NCI-H1092 (cell line): ENCODE measurements at regions not wholly inside any gene's neighbourhood (a gene's known extent, or its start where the extent isn't known, plus 50 kb on each side); places are given as distances from the start of the nearest gene placed in this dataset.

Source experiments
- DNase-seq: peaks from one replicate; lab custom pipeline; 2025; lab: John Stamatoyannopoulos, UW

DNA sequence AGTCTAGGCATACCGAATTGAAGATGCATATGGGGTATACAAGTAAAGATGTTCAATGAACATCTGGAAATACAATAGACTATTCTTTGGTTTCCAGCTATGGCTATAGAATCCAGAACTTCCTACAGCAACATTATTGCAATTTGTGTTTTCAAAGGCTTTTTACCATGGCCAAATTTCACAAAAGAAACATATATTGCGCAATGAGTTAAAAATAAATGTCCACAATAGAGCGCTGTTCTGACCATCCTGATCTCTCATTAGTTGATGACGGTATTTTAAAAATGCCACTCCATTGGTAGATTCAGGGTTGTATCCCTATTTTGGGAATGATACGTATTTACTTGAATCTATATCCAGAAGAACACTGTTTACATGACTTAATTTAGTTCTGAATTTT is 139.2 kb downstream of the LINC00632 start:
- no peak for DNase-seq

DNA sequence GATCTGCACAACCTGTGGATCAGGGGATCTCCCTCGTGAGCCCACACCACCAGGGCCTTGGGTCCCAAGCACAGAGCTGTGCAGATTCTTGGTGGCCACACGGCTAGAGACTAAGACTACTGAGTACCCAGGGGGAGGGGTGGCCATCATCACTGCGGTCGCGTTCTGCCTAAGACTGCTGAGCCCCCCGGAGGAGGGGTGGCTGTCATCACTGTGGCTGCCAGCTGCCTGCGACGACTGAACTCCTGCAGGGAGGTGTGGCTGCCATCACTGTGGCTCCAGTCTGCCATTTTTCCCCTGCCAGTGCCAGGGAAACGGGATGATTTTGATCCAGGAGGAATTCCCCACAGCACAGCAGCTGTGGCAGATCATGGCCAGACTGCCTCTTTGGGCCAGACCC is 141.7 kb upstream of the SPANXB1 start:
- DNase-seq, result no peak

DNA sequence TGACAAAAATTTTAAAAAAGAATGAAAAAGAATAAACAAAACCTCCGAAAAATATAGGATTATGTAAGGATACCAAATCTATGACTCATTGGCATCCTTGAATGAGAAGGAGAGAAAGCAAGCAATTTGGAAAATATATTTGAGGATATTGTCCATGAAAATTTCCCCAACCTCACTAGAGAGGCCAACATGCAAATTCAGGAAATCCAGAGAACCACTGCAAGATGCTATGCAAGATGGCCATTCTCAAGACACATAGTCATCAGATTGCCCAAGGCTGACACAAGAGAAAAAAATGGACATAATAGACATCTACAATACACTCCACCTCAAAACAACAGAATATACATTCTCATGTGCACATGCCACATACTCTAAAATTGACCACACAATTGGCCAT is 135.9 kb upstream of the SPANXB1 start:
- DNase-seq, result no peak

DNA sequence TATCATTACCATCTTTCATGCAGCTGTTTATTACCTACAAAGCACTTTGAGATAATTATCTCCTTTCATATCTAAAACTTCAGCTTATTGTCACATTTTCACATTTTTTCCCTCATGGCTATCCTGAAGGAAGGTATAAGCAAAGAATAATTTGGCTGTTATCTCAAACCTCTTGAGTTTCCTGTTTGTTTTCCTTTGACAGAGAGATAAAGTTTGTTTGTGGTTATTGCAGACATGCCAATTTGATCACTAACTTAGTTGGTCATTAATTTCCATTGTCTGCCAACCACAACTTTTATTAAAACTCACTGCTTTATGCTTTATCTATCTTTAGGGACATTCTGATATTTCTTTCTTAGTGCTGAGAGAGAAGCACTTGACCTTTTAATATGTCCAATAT is 89.8 kb upstream of the SPANXB1 start:
- DNase-seq, result no peak

DNA sequence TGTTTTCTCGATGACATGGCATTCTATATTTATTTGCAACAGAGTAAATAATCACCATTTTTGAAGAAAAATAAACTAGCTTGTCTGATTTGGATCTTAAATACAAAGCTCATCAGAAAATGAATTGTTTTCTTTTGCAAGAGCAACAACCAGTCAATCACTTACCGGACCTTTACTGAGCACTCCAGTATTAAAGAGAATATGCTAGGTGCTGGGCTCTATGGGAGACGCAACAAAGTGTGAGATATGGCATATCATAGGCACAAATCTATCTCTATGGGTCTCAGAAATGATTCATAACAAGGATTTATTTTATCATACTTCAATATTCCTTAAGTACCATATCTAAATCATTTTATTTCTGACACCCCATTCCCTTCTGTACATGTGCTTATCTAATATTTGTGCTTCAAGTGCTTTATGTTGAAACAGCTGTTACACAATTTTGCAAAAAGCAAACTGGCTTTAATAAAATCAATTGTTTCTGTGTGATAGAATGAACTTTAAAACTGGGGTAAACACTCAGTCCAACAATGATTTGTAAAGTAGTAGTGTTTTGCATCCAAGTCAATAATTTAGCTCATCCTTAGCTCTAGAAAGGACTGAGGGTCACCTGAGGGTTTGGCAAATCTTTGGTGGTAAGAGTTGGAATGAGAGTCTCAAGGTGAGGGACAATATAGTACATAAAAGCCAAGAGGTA is 88.4 kb upstream of the SPANXB1 start:
- DNase-seq, result no peak

DNA sequence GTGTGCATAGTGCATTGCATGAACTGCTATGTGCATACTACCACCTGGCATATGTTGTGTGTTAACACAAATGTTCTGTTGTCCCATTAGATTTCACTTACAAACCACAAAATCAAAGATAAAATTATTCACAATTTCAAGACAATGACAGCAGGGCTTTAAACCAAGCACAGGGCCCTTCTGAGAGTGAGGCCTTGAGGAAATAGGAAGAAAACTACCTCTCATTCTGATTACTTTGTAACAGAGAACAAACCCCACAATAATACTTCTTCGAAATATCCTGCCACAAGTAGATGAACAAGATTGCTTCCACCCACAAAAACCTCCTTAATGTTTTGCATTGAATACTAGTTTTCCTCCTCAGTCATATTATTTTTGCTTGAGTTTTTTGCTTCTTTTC is 85.5 kb upstream of the SPANXB1 start:
- DNase-seq, result no peak

DNA sequence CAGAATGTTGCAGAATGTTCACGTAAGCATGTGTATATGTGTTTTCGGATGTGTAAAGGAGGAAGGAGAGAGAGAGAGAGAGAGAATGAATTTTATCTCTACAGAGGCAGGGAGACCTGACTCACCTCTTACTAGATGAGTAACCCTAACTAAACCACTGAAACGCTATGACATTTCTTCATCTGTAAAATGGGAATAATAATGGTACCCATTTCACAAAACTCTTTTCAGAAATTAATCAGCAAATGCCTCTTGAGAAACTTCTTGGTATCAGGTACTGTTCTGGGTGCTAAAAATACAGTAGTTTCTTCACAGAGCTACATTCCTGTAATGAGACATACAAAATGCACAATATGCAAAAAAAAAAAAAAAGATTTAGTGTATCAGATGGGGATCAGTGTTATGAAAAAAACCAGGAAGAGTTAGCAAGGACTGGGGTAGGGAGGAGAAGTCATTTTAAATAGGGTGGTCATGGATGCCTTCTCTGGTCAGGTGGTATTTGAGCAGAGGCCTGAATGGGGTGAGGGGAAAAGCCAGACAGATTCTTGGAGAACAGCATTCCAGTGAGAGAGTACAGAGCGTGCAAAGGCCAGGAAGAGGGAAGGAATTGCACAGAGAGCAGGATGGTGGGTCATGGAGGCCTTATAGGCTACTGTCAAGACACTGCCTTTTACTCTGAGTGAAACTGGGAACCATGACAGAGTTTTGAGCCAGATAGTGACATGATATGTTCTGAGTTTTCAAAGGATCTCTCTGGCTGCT is 84.9 kb upstream of the SPANXB1 start:
- DNase-seq, result no peak

DNA sequence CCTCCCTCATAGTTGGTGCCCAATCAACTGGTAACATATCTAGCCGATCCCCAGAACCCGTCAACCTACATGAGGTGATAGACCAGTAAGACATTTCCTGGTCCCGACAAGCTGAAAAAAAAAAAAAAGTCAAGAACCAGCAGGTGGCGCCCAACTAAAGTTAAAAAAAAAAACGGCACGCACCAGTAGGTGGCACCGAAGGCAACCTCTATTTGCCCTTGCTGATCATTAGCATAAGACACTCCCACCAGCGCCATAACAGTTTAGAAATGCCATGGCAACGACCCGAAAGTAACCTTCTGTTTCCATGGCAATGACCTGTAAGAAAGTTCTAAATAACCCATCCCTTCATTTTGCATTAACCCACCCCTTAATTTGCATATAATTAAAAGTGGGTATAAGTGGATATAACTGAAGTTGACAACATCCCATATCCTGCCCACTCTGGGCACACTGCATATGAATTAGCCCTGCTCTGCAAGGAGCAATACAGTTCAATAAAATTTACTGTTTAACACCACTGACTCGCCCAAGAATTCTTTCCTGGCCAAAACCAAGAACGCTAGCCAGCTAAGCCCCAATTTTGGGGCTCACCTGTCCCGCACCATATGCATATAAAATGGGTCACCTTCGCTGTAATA is 83.9 kb upstream of the SPANXB1 start:
- DNase-seq, result peak; percentile 33

DNA sequence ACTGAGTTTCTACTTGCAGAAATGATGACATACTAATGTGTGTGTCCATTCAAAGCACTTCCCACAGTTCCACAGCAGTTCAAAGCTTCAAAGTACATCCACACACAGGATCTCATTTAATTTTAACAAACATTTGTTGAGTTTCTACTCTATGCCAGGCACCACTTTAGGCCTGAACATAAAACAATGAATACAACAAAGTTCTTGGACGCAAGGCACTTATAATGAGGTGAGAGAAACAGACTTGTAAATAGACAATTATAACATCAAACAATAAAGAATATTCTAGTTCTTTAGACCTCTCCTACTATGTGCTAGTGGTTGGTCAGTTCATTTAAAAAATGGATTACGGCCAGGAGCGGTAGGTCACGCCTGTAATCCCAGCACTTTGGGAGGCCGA is 82.0 kb upstream of the SPANXB1 start:
- no peak for DNase-seq

DNA sequence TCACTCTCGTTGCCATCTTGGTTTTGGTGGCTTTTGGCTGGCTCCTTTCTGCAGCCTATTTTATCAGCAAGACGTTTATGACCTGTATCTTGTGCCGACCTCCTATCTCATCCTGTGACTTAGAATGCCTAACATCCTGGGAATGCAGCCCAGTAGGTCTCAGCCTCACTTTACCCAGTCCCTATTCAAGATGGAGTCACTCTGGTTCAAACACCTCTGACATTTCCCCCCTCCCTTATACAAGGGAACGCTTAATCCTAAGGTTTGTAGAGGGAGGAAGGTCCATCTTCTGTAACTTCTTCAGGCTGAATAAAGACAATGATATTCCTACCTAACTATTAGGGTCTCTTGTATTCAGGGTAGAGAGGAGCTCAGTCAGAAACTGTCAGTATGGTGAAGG is 79.3 kb upstream of the SPANXB1 start:
- DNase-seq, result no peak

DNA sequence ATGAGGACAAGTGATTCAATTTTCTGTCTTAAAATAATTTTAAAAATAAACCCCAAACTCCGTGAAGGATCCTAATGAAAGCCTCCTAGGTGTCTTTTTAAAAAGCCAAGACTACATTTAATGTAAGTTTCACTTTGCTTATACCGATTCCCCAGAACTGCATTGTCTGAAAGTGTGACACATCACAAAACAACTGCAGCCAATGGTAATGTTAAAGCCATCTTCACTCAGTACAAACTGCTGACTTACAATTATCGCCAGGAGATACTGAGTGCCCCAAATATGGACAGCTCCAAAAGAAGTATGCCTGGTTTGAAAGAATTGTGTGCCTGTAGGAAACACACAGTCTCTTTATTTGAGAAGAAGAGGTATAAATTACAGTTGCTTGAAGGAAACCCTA is 73.7 kb upstream of the SPANXB1 start:
- no peak for DNase-seq

DNA sequence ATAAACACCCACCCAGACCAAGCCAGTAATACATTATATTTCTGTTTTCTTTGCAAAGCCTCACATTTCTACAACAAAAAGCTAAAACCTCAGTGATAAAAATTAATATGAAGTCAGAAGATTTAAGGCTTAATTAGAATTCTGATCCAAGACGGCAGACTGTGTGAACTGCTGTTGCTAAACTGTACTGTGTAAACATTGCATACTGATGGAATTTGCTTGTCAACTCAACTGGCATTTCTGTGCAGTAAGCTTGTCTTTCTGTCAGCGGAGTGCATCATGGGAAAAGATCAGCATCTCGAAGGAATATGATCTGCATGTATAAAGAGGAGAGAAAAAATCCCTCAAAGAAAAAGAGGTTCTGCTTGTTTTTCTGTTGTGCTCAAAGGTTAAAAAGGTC is 69.4 kb upstream of the SPANXB1 start:
- DNase-seq, result no peak

DNA sequence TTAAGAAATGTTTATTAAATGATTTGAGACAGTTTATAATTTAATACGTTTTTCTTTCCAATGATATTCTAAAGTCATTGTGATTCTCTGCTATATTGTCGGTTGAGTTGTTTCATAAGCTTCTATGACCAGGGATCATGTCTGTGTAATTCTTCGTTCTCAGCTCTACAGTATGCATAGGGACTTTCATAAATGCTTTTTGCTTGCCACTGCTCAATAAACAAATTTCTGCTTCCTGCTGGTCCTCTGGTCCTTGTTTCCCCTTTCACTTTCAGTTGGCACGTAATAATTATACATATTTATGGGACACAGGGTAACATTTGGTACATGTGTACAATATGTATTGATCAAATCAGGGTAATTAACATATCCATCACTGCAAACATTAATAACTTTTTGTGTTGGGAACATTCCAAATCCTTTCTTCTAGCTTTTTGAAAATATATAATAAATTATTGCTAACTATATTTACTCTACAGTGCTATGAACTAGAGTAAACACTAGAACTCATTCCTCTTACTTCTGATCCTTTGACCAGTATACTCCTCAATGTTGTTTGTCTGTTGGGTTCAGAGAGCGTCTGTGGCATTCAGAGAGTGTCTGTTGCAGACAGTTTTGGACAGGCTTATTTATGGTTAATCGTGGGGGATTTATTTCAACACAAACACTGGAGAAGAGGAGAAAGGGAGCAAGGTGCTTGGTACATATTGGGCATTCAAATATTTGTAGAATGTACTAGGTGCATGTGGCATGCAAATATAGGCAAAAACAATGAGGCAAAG is 68.3 kb upstream of the SPANXB1 start:
- no peak for DNase-seq

DNA sequence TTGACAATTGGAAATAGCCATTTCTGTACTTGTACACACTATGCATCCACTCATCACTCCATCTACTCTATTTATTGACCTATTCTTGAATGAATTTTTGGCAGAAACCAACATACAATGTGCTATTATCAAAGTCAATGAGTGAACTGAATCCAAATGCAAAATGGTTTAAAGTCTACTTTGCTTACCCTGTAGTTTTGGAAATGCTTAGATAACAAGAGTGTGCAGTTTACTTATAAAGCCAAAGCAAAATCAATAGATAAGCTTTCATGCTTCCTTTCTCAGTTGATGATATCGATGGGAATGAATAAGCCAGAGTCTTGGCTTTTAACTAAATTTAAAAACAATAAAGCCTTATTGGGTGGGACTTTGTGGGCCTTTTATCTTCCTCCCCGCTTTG is 58.9 kb upstream of the SPANXB1 start:
- DNase-seq, result no peak

DNA sequence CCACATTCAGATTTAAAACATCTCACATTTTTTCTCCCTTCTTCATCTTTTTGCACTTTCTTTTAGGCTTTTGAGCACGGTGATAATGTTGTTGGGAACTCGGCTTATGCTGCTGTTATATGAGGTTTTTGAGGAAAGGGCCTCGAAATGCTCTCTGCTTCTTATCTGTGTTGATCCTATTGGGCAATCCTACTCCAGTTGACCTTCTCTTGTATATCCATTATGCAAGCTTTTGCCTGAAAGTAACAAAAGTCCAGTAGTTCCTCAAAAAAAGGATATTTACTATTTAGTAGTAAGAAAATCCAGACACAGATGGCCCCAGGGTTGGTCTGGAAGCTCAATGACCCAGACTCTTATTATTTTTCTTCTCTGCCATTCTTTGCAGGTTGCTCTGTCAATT is 57.7 kb upstream of the SPANXB1 start:
- DNase-seq, result no peak

DNA sequence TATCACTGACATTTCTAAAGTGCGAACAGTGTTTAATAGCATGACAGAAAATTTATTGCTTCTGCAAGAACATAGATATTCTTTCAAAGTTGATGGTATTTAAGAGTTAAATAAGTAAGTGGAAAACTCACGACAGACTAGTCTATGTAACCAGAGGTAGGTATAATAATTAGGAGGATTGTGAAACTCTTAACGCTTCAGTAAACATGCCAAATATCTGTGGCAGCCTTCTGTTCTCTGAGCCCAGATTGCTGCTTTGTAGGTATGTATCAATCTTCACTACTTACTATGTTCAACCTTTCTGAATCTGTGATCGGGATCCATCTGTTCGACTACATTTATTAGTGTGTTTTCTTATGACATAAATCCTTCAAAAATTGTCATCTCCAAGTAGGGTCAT is 53.6 kb upstream of the SPANXB1 start:
- DNase-seq, result no peak

DNA sequence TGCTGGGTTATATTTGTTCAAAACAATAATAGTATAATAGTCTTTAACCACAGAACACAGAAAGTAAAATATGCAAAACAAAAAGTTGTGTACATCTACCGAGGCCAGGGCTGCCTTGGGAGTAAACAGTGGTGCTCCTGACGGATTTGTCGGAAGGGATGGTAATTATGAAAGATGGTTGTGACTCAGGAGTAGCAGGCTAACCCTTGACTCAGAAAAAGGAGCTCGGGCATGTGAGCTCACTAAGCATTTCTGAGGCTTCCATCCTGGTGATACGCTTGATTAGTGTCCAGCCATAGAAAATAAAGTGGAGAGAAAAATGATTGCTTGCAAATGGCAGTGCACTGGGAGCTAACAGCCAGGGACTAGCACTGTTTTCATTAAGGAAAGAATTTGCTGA is 53.2 kb upstream of the SPANXB1 start:
- DNase-seq, result no peak
